ENCODE measurements at regions not wholly inside any gene's neighbourhood (a gene's known extent, or its start where the extent isn't known, plus 50 kb on each side); places are given as distances from the start of the nearest gene placed in this dataset.

- H3K9ac ChIP-seq (ENCODE audit: extremely low read depth, insufficient read length, low read length): no peak overlapping the region
- no peaks in the 10 kb centered on the region for H3K79me2 ChIP-seq (ENCODE audit: insufficient read depth, low read length)
- Mint-ChIP-seq H3K27ac (no peak overlapping the region), H3K36me3 (ENCODE audit: insufficient read depth in 1 of 3, low read depth in 3 of 3) (peaks cover 0 to under 1% (median 0%) of the 10 kb centered on the region in 3 experiments; a peak in 2 of 7 replicates), H3K9me3 (peaks cover 0 to under 1% of the 10 kb centered on the region in 2 experiments; a peak in 2 of 5 replicates), H3K27me3 (ENCODE audit: low read depth) (peaks cover 5% of the 10 kb centered on the region), H3K4me1 (peaks cover 5 to 21% of the 10 kb centered on the region in 2 experiments), H3K4me3 (no peak overlapping the region)
- no peak overlapping the region for H3K14ac ChIP-seq (ENCODE audit: insufficient read depth, low read length)
- H4K8ac ChIP-seq (replicated peaks; ENCODE audit: insufficient read length, low read depth, low read length): no peak overlapping the region
- no peak overlapping the region for H3K4ac ChIP-seq (ENCODE audit: low read depth, low read length)
- no peak overlapping the region for H3T11ph ChIP-seq (ENCODE audit: low read length)
- DNase-seq: no peak
- H3K79me1 ChIP-seq (ENCODE audit: insufficient read depth, low read depth, low read length, poor library complexity, severe bottlenecking): no peaks in the 10 kb centered on the region
- no peak overlapping the region for H2BK120ac ChIP-seq (ENCODE audit: low read depth, low read length, poor library complexity, severe bottlenecking)
- H3K56ac ChIP-seq (ENCODE audit: insufficient read length, low read depth, low read length): no peak overlapping the region
- H4K91ac ChIP-seq (ENCODE audit: insufficient read length, low read depth, low read length): no peak overlapping the region
- no peak overlapping the region for H2BK15ac ChIP-seq (ENCODE audit: low read depth, low read length)
- H2AFZ ChIP-seq (ENCODE audit: low read length): no peak overlapping the region
- no peak overlapping the region for H2BK20ac ChIP-seq (ENCODE audit: low read depth, low read length, poor library complexity, severe bottlenecking)
- no peak overlapping the region for H2BK5ac ChIP-seq (ENCODE audit: insufficient read length, low read length)
- no peak overlapping the region for H2BK12ac ChIP-seq (ENCODE audit: insufficient read length, low read depth, low read length)
- H3K18ac ChIP-seq (ENCODE audit: insufficient read length, low read depth, low read length): no peak overlapping the region
- no peaks in the 10 kb centered on the region for H3K27me3 ChIP-seq (ENCODE audit: insufficient read depth, low read length)
- no peak overlapping the region for H3K27ac ChIP-seq (ENCODE audit: insufficient read length, low read depth, low read length)
- TF ChIP-seq, protein P1, sequence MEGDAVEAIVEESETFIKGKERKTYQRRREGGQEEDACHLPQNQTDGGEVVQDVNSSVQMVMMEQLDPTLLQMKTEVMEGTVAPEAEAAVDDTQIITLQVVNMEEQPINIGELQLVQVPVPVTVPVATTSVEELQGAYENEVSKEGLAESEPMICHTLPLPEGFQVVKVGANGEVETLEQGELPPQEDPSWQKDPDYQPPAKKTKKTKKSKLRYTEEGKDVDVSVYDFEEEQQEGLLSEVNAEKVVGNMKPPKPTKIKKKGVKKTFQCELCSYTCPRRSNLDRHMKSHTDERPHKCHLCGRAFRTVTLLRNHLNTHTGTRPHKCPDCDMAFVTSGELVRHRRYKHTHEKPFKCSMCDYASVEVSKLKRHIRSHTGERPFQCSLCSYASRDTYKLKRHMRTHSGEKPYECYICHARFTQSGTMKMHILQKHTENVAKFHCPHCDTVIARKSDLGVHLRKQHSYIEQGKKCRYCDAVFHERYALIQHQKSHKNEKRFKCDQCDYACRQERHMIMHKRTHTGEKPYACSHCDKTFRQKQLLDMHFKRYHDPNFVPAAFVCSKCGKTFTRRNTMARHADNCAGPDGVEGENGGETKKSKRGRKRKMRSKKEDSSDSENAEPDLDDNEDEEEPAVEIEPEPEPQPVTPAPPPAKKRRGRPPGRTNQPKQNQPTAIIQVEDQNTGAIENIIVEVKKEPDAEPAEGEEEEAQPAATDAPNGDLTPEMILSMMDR (conservative IDR thresholded peaks at IDR 0.05): no peak
- H3K9me3 ChIP-seq (ENCODE audit: control insufficient read depth, low read depth, low read length): no peaks in the 10 kb centered on the region
- H3K23me2 ChIP-seq (ENCODE audit: insufficient read length, low read depth, low read length, poor library complexity, severe bottlenecking): no peaks in the 10 kb centered on the region
- H4K20me1 ChIP-seq (ENCODE audit: control insufficient read depth, insufficient read depth, insufficient read length): no peaks in the 10 kb centered on the region
- no CpG with 5 or more reads among the region's 8 CpGs for WGBS (ENCODE audit: extremely low coverage, insufficient read length, low lambda C conversion rate)
- no peak overlapping the region for H4K5ac ChIP-seq (ENCODE audit: insufficient read length, low read depth, low read length)
- H2AK5ac ChIP-seq (ENCODE audit: insufficient read length, low read length): no peak overlapping the region
- no peaks in the 10 kb centered on the region; the same call in 1 of the 2 replicates for H3K4me1 ChIP-seq (ENCODE audit: insufficient read depth, low read length)
- H3K23ac ChIP-seq (ENCODE audit: insufficient read length, low read depth, low read length): no peak overlapping the region
- no peak overlapping the region for H3K4me2 ChIP-seq (ENCODE audit: insufficient read depth, insufficient read length, low read length)
These were observed 149.8 kb downstream of the ETS2 start for GRCh38 chr21:38955495-38955894.
